Erythroblast (primary cell): ENCODE measurements at regions not wholly inside any gene's neighbourhood (a gene's known extent, or its start where the extent isn't known, plus 50 kb on each side); places are given as distances from the start of the nearest gene placed in this dataset.

Experiments used
- GATA1 ChIP-seq: IDR thresholded peaks from 2 replicates; pipeline ENCODE4 v1.6.1; 2011; ENCODE audit warnings: low read depth, mild to moderate bottlenecking, control low read depth, low read length, moderate library complexity
- POLR2A ChIP-seq: IDR thresholded peaks from 2 replicates; pipeline ENCODE4 v1.6.1; 2011; ENCODE audit warnings: mild to moderate bottlenecking, low read length

- TF ChIP-seq POLR2A: no peak
- no peak for TF ChIP-seq GATA1
Measured at GRCh38 chr2:200758341-200758740, 53.4 kb upstream of the BZW1 start.
